NT2/D1 (cell line): ENCODE measurements at regions not wholly inside any gene's neighbourhood (a gene's known extent, or its start where the extent isn't known, plus 50 kb on each side); places are given as distances from the start of the nearest gene placed in this dataset.

Source experiments
- YY1 ChIP-seq: IDR thresholded peaks from 2 replicates; pipeline ENCODE4 v1.6.1; 2011; ENCODE audit not compliant: insufficient read length, insufficient read depth
- ZNF274 ChIP-seq: IDR thresholded peaks from 2 replicates; pipeline ENCODE4 v1.6.1; 2011; ENCODE audit warnings: mild to moderate bottlenecking, low read depth, low read length

DNA sequence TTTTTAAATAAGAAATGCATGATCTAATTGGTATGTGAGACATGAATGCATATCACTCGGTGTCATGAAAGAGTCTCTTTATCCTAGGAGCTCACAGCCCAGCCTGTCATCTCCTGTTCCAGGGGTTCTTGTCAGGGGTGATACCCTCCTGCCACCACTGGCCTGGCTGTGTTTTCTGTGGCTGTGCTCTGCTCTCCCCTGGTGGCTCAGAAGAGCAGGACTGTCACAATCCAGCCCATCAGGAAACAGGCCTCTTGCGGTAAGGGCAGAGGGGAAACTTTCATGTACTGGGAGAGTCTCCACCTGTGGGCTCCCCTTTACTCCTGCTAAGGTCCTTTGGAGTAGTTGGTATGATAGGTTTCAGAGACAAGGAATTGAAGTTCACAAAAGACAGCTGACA, 240.2 kb upstream of the GLRA1 start:
- TF ChIP-seq YY1 = no peak
- no peak for TF ChIP-seq ZNF274
